ENCODE measurements at regions not wholly inside any gene's neighbourhood (a gene's known extent, or its start where the extent isn't known, plus 50 kb on each side); places are given as distances from the start of the nearest gene placed in this dataset.
A peak's percentile ranks its signal among the peaks of the same experiment; 100 is the strongest.

GRCh38 chr2:120890566-120891360 lies 155.1 kb downstream of the GLI2 start:
- in situ Hi-C loops (cut with HindIII; ENCODE audit: extremely low pct_ligation_motif_present, low pct_unique_long_range_greater_than_20kb): no loop called here
- Histone ChIP-seq H3K4me3 (replicated peaks in 1 of 3; ENCODE audit: insufficient read depth in 1 of 3, low read depth in 2 of 3, low read length in 3 of 3) (no peak overlapping the region), H3K4me2 (ENCODE audit: low read depth, low read length) (no peak overlapping the region), H3K27ac (ENCODE audit: extremely low read length, insufficient read depth, low read length) (no peak overlapping the region), H3K79me2 (ENCODE audit: insufficient read depth, low read length) (no peaks in the 10 kb centered on the region), H2AFZ (ENCODE audit: low read length) (no peak overlapping the region), H4K20me1 (ENCODE audit: insufficient read depth, low read length) (no peaks in the 10 kb centered on the region; the same call in 1 of the 2 replicates), H3K4me1 (ENCODE audit: insufficient read depth, low read length) (peaks cover 14% of the 10 kb centered on the region), H3K27me3 (ENCODE audit: control insufficient read depth in 1 of 2, insufficient read depth in 2 of 2, low read length in 2 of 2) (peaks cover 12 to 75% of the 10 kb centered on the region in 2 experiments; a peak in 3 of 5 replicates), H3K36me3 (replicated peaks in 1 of 2; ENCODE audit: control insufficient read depth in 1 of 2, insufficient read depth in 2 of 2, low read length in 2 of 2) (no peaks in the 10 kb centered on the region), H3K9me3 (ENCODE audit: low read length) (no peaks in the 10 kb centered on the region), H3K9ac (ENCODE audit: insufficient read depth, low read depth, low read length) (no peak overlapping the region)
- BruUV-seq (replicated peaks): no TSS peak
- ChIA-PET POLR2A (no interaction called here), CTCF (ENCODE audit: low intra/inter-chr PET ratio, low total read pairs) (no interaction called here)
- DNase-seq (ENCODE audit: low spot score) (no peak), FAIRE-seq (no peak), ATAC-seq (no peak)
- 15% methylated on average over 12 of the region's 12 CpGs for WGBS (ENCODE audit: low lambda C conversion rate)
- TF ChIP-seq MBNL3 (CRISPR knock-in tag; conservative IDR thresholded peaks at IDR 0.05) (no peak), CREB1 (IDR thresholded peaks at IDR 0.05) (peak; percentile 59), CREB1 (CRISPR knock-in tag; IDR thresholded peaks at IDR 0.05) (no peak)
- intact Hi-C loops (cut with micrococcal nuclease; ENCODE audit: unreplicated experiment): no loop called here

GRCh38 chr2:120892271-120892966 lies 156.8 kb downstream of the GLI2 start:
- Histone ChIP-seq H3K79me2 (ENCODE audit: insufficient read depth, low read length) (no peaks in the 10 kb centered on the region), H3K4me2 (ENCODE audit: low read depth, low read length) (no peak overlapping the region), H2AFZ (ENCODE audit: low read length) (no peak overlapping the region), H3K4me1 (ENCODE audit: insufficient read depth, low read length) (peaks cover 7% of the 10 kb centered on the region), H4K20me1 (ENCODE audit: insufficient read depth, low read length) (no peaks in the 10 kb centered on the region; the same call in 1 of the 2 replicates), H3K9me3 (ENCODE audit: low read length) (no peaks in the 10 kb centered on the region), H3K27ac (ENCODE audit: extremely low read length, insufficient read depth, low read length) (no peak overlapping the region), H3K4me3 (replicated peaks in 1 of 3; ENCODE audit: insufficient read depth in 1 of 3, low read depth in 2 of 3, low read length in 3 of 3) (no peak overlapping the region), H3K9ac (ENCODE audit: insufficient read depth, low read depth, low read length) (no peak overlapping the region), H3K27me3 (ENCODE audit: control insufficient read depth in 1 of 2, insufficient read depth in 2 of 2, low read length in 2 of 2) (peaks cover 12 to 59% of the 10 kb centered on the region in 2 experiments; a peak in 3 of 5 replicates), H3K36me3 (replicated peaks in 1 of 2; ENCODE audit: control insufficient read depth in 1 of 2, insufficient read depth in 2 of 2, low read length in 2 of 2) (no peaks in the 10 kb centered on the region)
- no peak for ATAC-seq
- 35% methylated on average over 7 of the region's 8 CpGs for WGBS (ENCODE audit: low lambda C conversion rate)
- intact Hi-C loops (cut with micrococcal nuclease; ENCODE audit: unreplicated experiment) (no loop called here), in situ Hi-C loops (cut with HindIII; ENCODE audit: extremely low pct_ligation_motif_present, low pct_unique_long_range_greater_than_20kb) (no loop called here)
- CTCF ChIA-PET (ENCODE audit: low intra/inter-chr PET ratio, low total read pairs): no interaction called here
- POLR2A ChIA-PET: no interaction called here
- BruUV-seq (replicated peaks): no TSS peak
- DNase-seq (ENCODE audit: low spot score): no peak
- FAIRE-seq: no peak
- no peak for TF ChIP-seq FOXK2 (IDR thresholded peaks at IDR 0.05)
- TF ChIP-seq SMAD1 (CRISPR knock-in tag; IDR thresholded peaks at IDR 0.05; ENCODE audit: borderline replicate concordance, low read depth): no peak
- no peak for TF ChIP-seq HNRNPLL (IDR thresholded peaks at IDR 0.05; ENCODE audit: low read depth, low read length, poor library complexity, severe bottlenecking)
- no peak for TF ChIP-seq ZBTB37 (CRISPR knock-in tag; IDR thresholded peaks at IDR 0.05)
- TF ChIP-seq ZFP41 (CRISPR knock-in tag; IDR thresholded peaks at IDR 0.05; ENCODE audit: borderline replicate concordance): no peak
- no peak for TF ChIP-seq FOXM1 (CRISPR knock-in tag; IDR thresholded peaks at IDR 0.05)
- TF ChIP-seq ZNF101 (CRISPR knock-in tag; IDR thresholded peaks at IDR 0.05; ENCODE audit: borderline replicate concordance, low read depth): no peak
- TF ChIP-seq NFE2L2 (IDR thresholded peaks at IDR 0.05; ENCODE audit: low read length): no peak
- TF ChIP-seq JUN (CRISPR knock-in tag; IDR thresholded peaks at IDR 0.05): no peak
- no peak for TF ChIP-seq CBX1 (IDR thresholded peaks at IDR 0.05; ENCODE audit: low read depth)
- TF ChIP-seq ZNF512 (CRISPR knock-in tag; IDR thresholded peaks at IDR 0.05): no peak
- TF ChIP-seq TBL1XR1 (IDR thresholded peaks at IDR 0.05; ENCODE audit: borderline replicate concordance, low read length, partially characterized antibody): no peak
- TF ChIP-seq HOXA9 (CRISPR knock-in tag; IDR thresholded peaks at IDR 0.05; ENCODE audit: borderline replicate concordance): no peak

All from HepG2 (cell line).